ENCODE measurements at regions not wholly inside any gene's neighbourhood (a gene's known extent, or its start where the extent isn't known, plus 50 kb on each side); places are given as distances from the start of the nearest gene placed in this dataset.
"Not testable (repeated sequence)": the region's sequence is repeated elsewhere in the genome, so short reads cannot be mapped to it uniquely, and the experiment has no call there.

- Histone ChIP-seq H3K4me1 (ENCODE audit: control insufficient read depth in 2 of 2, insufficient read depth in 2 of 2, low read length in 2 of 2) (no peaks in the 10 kb centered on the region), H3K9me3 (ENCODE audit: control insufficient read depth in 2 of 2, low read length in 2 of 2) (no peaks in the 10 kb centered on the region), H3K27ac (ENCODE audit: low read depth in 2 of 2, low read length in 2 of 2) (no peak overlapping the region), H3K36me3 (ENCODE audit: control insufficient read depth in 2 of 2, insufficient read depth in 2 of 2, low read length in 2 of 2) (no peaks in the 10 kb centered on the region), H3K27me3 (ENCODE audit: control insufficient read depth in 2 of 2, insufficient read depth in 2 of 2, low read length in 2 of 2) (no peaks in the 10 kb centered on the region), H3K4me3 (ENCODE audit: low read length in 2 of 2) (no peak overlapping the region), H3K9ac (ENCODE audit: low read depth in 1 of 2, low read length in 2 of 2) (no peak overlapping the region)
Measured at GRCh38 chr11:95652002-95652472, 137.5 kb downstream of the FAM76B start.

GRCh38 chr11:95650276-95650675, 139.3 kb downstream of the FAM76B start:
- no peak overlapping the region for H3K4me3 ChIP-seq (ENCODE audit: low read length in 2 of 2)
- H3K27me3 ChIP-seq (ENCODE audit: control insufficient read depth in 2 of 2, insufficient read depth in 2 of 2, low read length in 2 of 2) = no peaks in the 10 kb centered on the region
- no peak overlapping the region for H3K9ac ChIP-seq (ENCODE audit: low read depth in 1 of 2, low read length in 2 of 2)
- no peaks in the 10 kb centered on the region for H3K36me3 ChIP-seq (ENCODE audit: control insufficient read depth in 2 of 2, insufficient read depth in 2 of 2, low read length in 2 of 2)
- H3K4me1 ChIP-seq (ENCODE audit: control insufficient read depth in 2 of 2, insufficient read depth in 2 of 2, low read length in 2 of 2) = no peaks in the 10 kb centered on the region
- no peak overlapping the region for H3K27ac ChIP-seq (ENCODE audit: low read depth in 2 of 2, low read length in 2 of 2)
- H3K9me3 ChIP-seq (ENCODE audit: control insufficient read depth in 2 of 2, low read length in 2 of 2) = no peaks in the 10 kb centered on the region

GRCh38 chr11:95647871-95648270, 141.7 kb downstream of the FAM76B start:
- H3K4me3 ChIP-seq (ENCODE audit: low read length in 2 of 2) = no peak overlapping the region
- no peaks in the 10 kb centered on the region for H3K4me1 ChIP-seq (ENCODE audit: control insufficient read depth in 2 of 2, insufficient read depth in 2 of 2, low read length in 2 of 2)
- H3K9me3 ChIP-seq (ENCODE audit: control insufficient read depth in 2 of 2, low read length in 2 of 2) = no peaks in the 10 kb centered on the region
- H3K27ac ChIP-seq (ENCODE audit: low read depth in 2 of 2, low read length in 2 of 2) = no peak overlapping the region
- H3K36me3 ChIP-seq (ENCODE audit: control insufficient read depth in 2 of 2, insufficient read depth in 2 of 2, low read length in 2 of 2) = no peaks in the 10 kb centered on the region
- no peaks in the 10 kb centered on the region for H3K27me3 ChIP-seq (ENCODE audit: control insufficient read depth in 2 of 2, insufficient read depth in 2 of 2, low read length in 2 of 2)
- no peak overlapping the region for H3K9ac ChIP-seq (ENCODE audit: low read depth in 1 of 2, low read length in 2 of 2)

- Histone ChIP-seq H3K27me3 (ENCODE audit: control insufficient read depth in 2 of 2, insufficient read depth in 2 of 2, low read length in 2 of 2) (no peaks in the 10 kb centered on the region), H3K4me1 (ENCODE audit: control insufficient read depth in 2 of 2, insufficient read depth in 2 of 2, low read length in 2 of 2) (no peaks in the 10 kb centered on the region), H3K4me3 (ENCODE audit: low read length in 2 of 2) (no peak overlapping the region), H3K9ac (ENCODE audit: low read depth in 1 of 2, low read length in 2 of 2) (no peak overlapping the region), H3K9me3 (ENCODE audit: control insufficient read depth in 2 of 2, low read length in 2 of 2) (no peaks in the 10 kb centered on the region), H3K27ac (ENCODE audit: low read depth in 2 of 2, low read length in 2 of 2) (no peak overlapping the region), H3K36me3 (ENCODE audit: control insufficient read depth in 2 of 2, insufficient read depth in 2 of 2, low read length in 2 of 2) (no peaks in the 10 kb centered on the region)
Measured at GRCh38 chr11:95647355-95647754, 142.2 kb downstream of the FAM76B start.

GRCh38 chr11:95641495-95641894, 148.1 kb downstream of the FAM76B start:
- Histone ChIP-seq H3K4me1 (ENCODE audit: control insufficient read depth in 2 of 2, insufficient read depth in 2 of 2, low read length in 2 of 2) (no peaks in the 10 kb centered on the region), H3K4me3 (ENCODE audit: low read length in 2 of 2) (no peak overlapping the region), H3K9ac (ENCODE audit: low read depth in 1 of 2, low read length in 2 of 2) (no peak overlapping the region), H3K9me3 (ENCODE audit: control insufficient read depth in 2 of 2, low read length in 2 of 2) (no peaks in the 10 kb centered on the region), H3K27ac (ENCODE audit: low read depth in 2 of 2, low read length in 2 of 2) (no peak overlapping the region), H3K36me3 (ENCODE audit: control insufficient read depth in 2 of 2, insufficient read depth in 2 of 2, low read length in 2 of 2) (no peaks in the 10 kb centered on the region), H3K27me3 (ENCODE audit: control insufficient read depth in 2 of 2, insufficient read depth in 2 of 2, low read length in 2 of 2) (no peaks in the 10 kb centered on the region)

GRCh38 chr11:95638501-95638900, 151.1 kb downstream of the FAM76B start:
- Histone ChIP-seq H3K36me3 (ENCODE audit: control insufficient read depth in 2 of 2, insufficient read depth in 2 of 2, low read length in 2 of 2) (no peaks in the 10 kb centered on the region), H3K9me3 (ENCODE audit: control insufficient read depth in 2 of 2, low read length in 2 of 2) (no peaks in the 10 kb centered on the region), H3K9ac (ENCODE audit: low read depth in 1 of 2, low read length in 2 of 2) (no peak overlapping the region), H3K27me3 (ENCODE audit: control insufficient read depth in 2 of 2, insufficient read depth in 2 of 2, low read length in 2 of 2) (no peaks in the 10 kb centered on the region), H3K4me3 (ENCODE audit: low read length in 2 of 2) (no peak overlapping the region), H3K27ac (ENCODE audit: low read depth in 2 of 2, low read length in 2 of 2) (no peak overlapping the region), H3K4me1 (ENCODE audit: control insufficient read depth in 2 of 2, insufficient read depth in 2 of 2, low read length in 2 of 2) (no peaks in the 10 kb centered on the region)

- Histone ChIP-seq H3K4me3 (ENCODE audit: low read length in 2 of 2) (no peak overlapping the region), H3K27me3 (ENCODE audit: control insufficient read depth in 2 of 2, insufficient read depth in 2 of 2, low read length in 2 of 2) (no peaks in the 10 kb centered on the region), H3K4me1 (ENCODE audit: control insufficient read depth in 2 of 2, insufficient read depth in 2 of 2, low read length in 2 of 2) (no peaks in the 10 kb centered on the region), H3K9ac (ENCODE audit: low read depth in 1 of 2, low read length in 2 of 2) (no peak overlapping the region), H3K27ac (ENCODE audit: low read depth in 2 of 2, low read length in 2 of 2) (no peak overlapping the region), H3K36me3 (ENCODE audit: control insufficient read depth in 2 of 2, insufficient read depth in 2 of 2, low read length in 2 of 2) (no peaks in the 10 kb centered on the region), H3K9me3 (ENCODE audit: control insufficient read depth in 2 of 2, low read length in 2 of 2) (no peaks in the 10 kb centered on the region)
Measured at GRCh38 chr11:95625164-95625900, 164.2 kb downstream of the FAM76B start.

GRCh38 chr11:95616256-95616804, 173.3 kb downstream of the FAM76B start:
- no peak overlapping the region for H3K27ac ChIP-seq (ENCODE audit: low read depth in 2 of 2, low read length in 2 of 2)
- H3K9ac ChIP-seq (ENCODE audit: low read depth in 1 of 2, low read length in 2 of 2) = no peak overlapping the region
- no peaks in the 10 kb centered on the region for H3K4me1 ChIP-seq (ENCODE audit: control insufficient read depth in 2 of 2, insufficient read depth in 2 of 2, low read length in 2 of 2)
- no peaks in the 10 kb centered on the region for H3K36me3 ChIP-seq (ENCODE audit: control insufficient read depth in 2 of 2, insufficient read depth in 2 of 2, low read length in 2 of 2)
- H3K27me3 ChIP-seq (ENCODE audit: control insufficient read depth in 2 of 2, insufficient read depth in 2 of 2, low read length in 2 of 2) = no peaks in the 10 kb centered on the region
- H3K9me3 ChIP-seq (ENCODE audit: control insufficient read depth in 2 of 2, low read length in 2 of 2) = no peaks in the 10 kb centered on the region
- no peak overlapping the region for H3K4me3 ChIP-seq (ENCODE audit: low read length in 2 of 2)

GRCh38 chr11:95611827-95612226, 177.8 kb downstream of the FAM76B start:
- no peak overlapping the region for H3K4me3 ChIP-seq (ENCODE audit: low read length in 2 of 2)
- no peaks in the 10 kb centered on the region for H3K4me1 ChIP-seq (ENCODE audit: control insufficient read depth in 2 of 2, insufficient read depth in 2 of 2, low read length in 2 of 2)
- H3K27ac ChIP-seq (ENCODE audit: low read depth in 2 of 2, low read length in 2 of 2) = no peak overlapping the region
- H3K36me3 ChIP-seq (ENCODE audit: control insufficient read depth in 2 of 2, insufficient read depth in 2 of 2, low read length in 2 of 2) = no peaks in the 10 kb centered on the region
- H3K9ac ChIP-seq (ENCODE audit: low read depth in 1 of 2, low read length in 2 of 2) = no peak overlapping the region
- H3K27me3 ChIP-seq (ENCODE audit: control insufficient read depth in 2 of 2, insufficient read depth in 2 of 2, low read length in 2 of 2) = no peaks in the 10 kb centered on the region
- H3K9me3 ChIP-seq (ENCODE audit: control insufficient read depth in 2 of 2, low read length in 2 of 2) = no peaks in the 10 kb centered on the region

GRCh38 chr11:95610185-95610584, 179.4 kb downstream of the FAM76B start:
- not testable (repeated sequence) for H3K27ac ChIP-seq (ENCODE audit: low read depth in 2 of 2, low read length in 2 of 2); H3K36me3 ChIP-seq (ENCODE audit: control insufficient read depth in 2 of 2, insufficient read depth in 2 of 2, low read length in 2 of 2); H3K9ac ChIP-seq (ENCODE audit: low read depth in 1 of 2, low read length in 2 of 2); H3K27me3 ChIP-seq (ENCODE audit: control insufficient read depth in 2 of 2, insufficient read depth in 2 of 2, low read length in 2 of 2); H3K9me3 ChIP-seq (ENCODE audit: control insufficient read depth in 2 of 2, low read length in 2 of 2); H3K4me3 ChIP-seq (ENCODE audit: low read length in 2 of 2); H3K4me1 ChIP-seq (ENCODE audit: control insufficient read depth in 2 of 2, insufficient read depth in 2 of 2, low read length in 2 of 2)
